Thoracic aorta (tissue), 2 donors: ENCODE measurements at regions not wholly inside any gene's neighbourhood (a gene's known extent, or its start where the extent isn't known, plus 50 kb on each side); places are given as distances from the start of the nearest gene placed in this dataset.

Source experiments
- ATAC-seq: fragments of 150-250 bp; one replicate; pipeline ENCODE4 v1.8.0; 2017; ENCODE audit warnings: low read depth; ENCODE audit not compliant: insufficient number of reproducible peaks, low FRiP score
- DNase-seq: peaks from one replicate; pipeline ENCODE4 v3.0.0-alpha.2; 2020; ENCODE audit warnings: low spot score
- H3K27ac ChIP-seq, 2 donors: fragments of 200-600 bp; sonication (generic); 1 replicate in 1 of 2; 2 replicates in 1 of 2; pipeline ENCODE4 v1.5.1; 2016; ENCODE audit warnings: mild to moderate bottlenecking in 2 of 2, moderate library complexity in 2 of 2
- H3K27me3 ChIP-seq: fragments of 200-600 bp; sonication (generic); replicated peaks from 2 replicates; pipeline ENCODE4 v1.6.0; 2016; ENCODE audit warnings: mild to moderate bottlenecking; ENCODE audit not compliant: insufficient read depth
- H3K36me3 ChIP-seq: fragments of 200-600 bp; sonication (generic); one replicate; pipeline ENCODE4 v1.5.1; 2016
- H3K4me1 ChIP-seq, 2 donors: fragments of 200-600 bp; sonication (generic); 1 replicate in 1 of 2; 2 replicates in 1 of 2; pipeline versions ENCODE4 v1.5.1 to v1.6.0; 2016; ENCODE audit warnings: low read depth in 2 of 2, mild to moderate bottlenecking in 1 of 2; ENCODE audit not compliant: control insufficient read depth in 1 of 2
- H3K4me3 ChIP-seq: fragments of 200-600 bp; sonication (generic); 2 replicates; pipeline ENCODE4 v1.5.1; 2016; ENCODE audit warnings: mild to moderate bottlenecking
- H3K9me3 ChIP-seq: fragments of 200-600 bp; sonication (generic); 2 replicates; pipeline ENCODE4 v1.5.1; 2016
- CTCF ChIP-seq: fragments of 200-600 bp; sonication (generic); IDR thresholded peaks from one replicate; pipeline ENCODE4 v1.5.1; 2019; ENCODE audit warnings: antibody characterized with exemption

GRCh38 chr4:146058531-146058930, 117.0 kb upstream of the LSM6 start:
- no peak for TF ChIP-seq CTCF
- Histone ChIP-seq H3K36me3 (no peaks in the 10 kb centered on the region), H3K4me3 (no peak overlapping the region), H3K9me3 (no peaks in the 10 kb centered on the region), H3K27me3 (no peaks in the 10 kb centered on the region), H3K4me1 (no peaks in the 10 kb centered on the region), H3K27ac (no peak overlapping the region)
- DNase-seq (no peak), ATAC-seq (no peak)

- DNase-seq: no peak
- no peaks in the 10 kb centered on the region for H3K27me3 ChIP-seq
- no peak for ATAC-seq
- H3K27ac ChIP-seq: no peak overlapping the region
- no peaks in the 10 kb centered on the region for H3K36me3 ChIP-seq
- H3K4me1 ChIP-seq: peaks cover 3 to 21% of the 10 kb centered on the region in 2 donors
- no peak for TF ChIP-seq CTCF
- H3K4me3 ChIP-seq: no peak overlapping the region
- no peaks in the 10 kb centered on the region for H3K9me3 ChIP-seq
Measured at GRCh38 chr4:146054676-146055075, 116.1 kb upstream of the ZNF827 start.

- TF ChIP-seq CTCF: no peak
- Histone ChIP-seq H3K36me3 (no peaks in the 10 kb centered on the region), H3K27me3 (no peaks in the 10 kb centered on the region)
Measured at GRCh38 chr4:146053891-146054290, 115.3 kb upstream of the ZNF827 start.

GRCh38 chr4:146051728-146052391, 113.2 kb upstream of the ZNF827 start:
- Histone ChIP-seq H3K9me3 (no peaks in the 10 kb centered on the region), H3K27me3 (no peaks in the 10 kb centered on the region), H3K27ac (peak overlapping the region; percentile 31 to 39), H3K4me3 (no peak overlapping the region), H3K4me1 (peaks cover 3 to 21% of the 10 kb centered on the region in 2 donors), H3K36me3 (no peaks in the 10 kb centered on the region)
- ATAC-seq: no peak
- no peak for TF ChIP-seq CTCF
- DNase-seq: no peak

More at GRCh38 chr4:146053891-146054290, 115.3 kb upstream of the ZNF827 start:
- no peak overlapping the region for H3K4me3 ChIP-seq
- peaks cover 3 to 21% of the 10 kb centered on the region in 2 donors for H3K4me1 ChIP-seq
- no peak overlapping the region for H3K27ac ChIP-seq
- ATAC-seq: no peak
- H3K9me3 ChIP-seq: no peaks in the 10 kb centered on the region
- DNase-seq: no peak

GRCh38 chr4:146051223-146051622, 112.6 kb upstream of the ZNF827 start:
- ATAC-seq (no peak), DNase-seq (no peak)
- Histone ChIP-seq H3K4me3 (no peak overlapping the region), H3K4me1 (peaks cover 3 to 21% of the 10 kb centered on the region in 2 donors), H3K27ac (peak overlapping the region; percentile 31 to 39), H3K9me3 (no peaks in the 10 kb centered on the region), H3K36me3 (no peaks in the 10 kb centered on the region), H3K27me3 (no peaks in the 10 kb centered on the region)
- TF ChIP-seq CTCF: no peak
